Tibial nerve (tissue), 4 donors: ENCODE measurements at regions not wholly inside any gene's neighbourhood (a gene's known extent, or its start where the extent isn't known, plus 50 kb on each side); places are given as distances from the start of the nearest gene placed in this dataset.
"Not testable (repeated sequence)": the region's sequence is repeated elsewhere in the genome, so short reads cannot be mapped to it uniquely, and the experiment has no call there.

Experiments
- DNase-seq, 2 donors: peaks; one replicate each; pipeline ENCODE4 v3.0.0-alpha.2; 2019; ENCODE audit warnings: low spot score in 2 of 2
- H3K27ac ChIP-seq, 4 donors: fragments of 200-600 bp; sonication (generic) in 3 of 4; one replicate each; pipeline ENCODE4 v1.5.1; 2017 to 2019; ENCODE audit warnings: mild to moderate bottlenecking in 1 of 4
- H3K27me3 ChIP-seq, 2 donors: fragments of 200-600 bp; sonication (generic) in 1 of 2; one replicate each; pipeline versions ENCODE4 v1.5.1 to v1.6.0; 2017 to 2019
- H3K36me3 ChIP-seq, 3 donors: fragments of 200-600 bp; sonication (generic); one replicate each; pipeline ENCODE4 v1.5.1; 2018 to 2019
- H3K4me1 ChIP-seq, 4 donors: fragments of 200-600 bp; sonication (generic) in 3 of 4; one replicate each; pipeline ENCODE4 v1.5.1; 2017 to 2019
- H3K4me3 ChIP-seq, 4 donors: fragments of 200-600 bp; sonication (generic) in 3 of 4; one replicate each; pipeline ENCODE4 v1.5.1; 2017 to 2019; ENCODE audit warnings: mild to moderate bottlenecking in 1 of 4, moderate library complexity in 1 of 4
- H3K9me3 ChIP-seq, 4 donors: fragments of 200-600 bp; sonication (generic) in 3 of 4; one replicate each; pipeline ENCODE4 v1.5.1; 2017 to 2019
- CTCF ChIP-seq, 5 experiments: fragments of 200-600 bp in 3 of 5; fragments of 450-650 bp in 2 of 5; sonication (generic) in 3 of 5; IDR thresholded peaks; one replicate each; pipeline ENCODE4 v1.5.1; 2016 to 2019; ENCODE audit warnings: antibody characterized with exemption in 5 of 5, mild to moderate bottlenecking in 3 of 5, moderate library complexity in 2 of 5
- EP300 ChIP-seq, 2 donors: sonication (generic); formaldehyde crosslinking; IDR thresholded peaks; one replicate each; pipeline ENCODE4 v1.6.1; 2017; ENCODE audit warnings: antibody characterized with exemption in 2 of 2, mild to moderate bottlenecking in 1 of 2
- POLR2A ChIP-seq, 2 donors: fragments of 450-650 bp; IDR thresholded peaks; one replicate each; pipeline ENCODE4 v1.6.1; 2017; ENCODE audit warnings: antibody characterized with exemption in 2 of 2, mild to moderate bottlenecking in 2 of 2, moderate library complexity in 2 of 2
- WGBS, 2 donors: methylation state at CpG; one replicate each; pipeline ENCODE4 v1.1.5; 2018; 5-methylcytosine and 5-hydroxymethylcytosine counted together

GRCh38 chr2:95719473-95720060 lies 127.8 kb downstream of the TRIM43 start:
- no peak for TF ChIP-seq EP300 (IDR thresholded peaks at IDR 0.05)
- no peak for TF ChIP-seq CTCF (IDR thresholded peaks at IDR 0.05)
- TF ChIP-seq POLR2A (IDR thresholded peaks at IDR 0.05): no peak
- H3K27me3 ChIP-seq: no peaks in the 10 kb centered on the region
- WGBS, 2 donors: 87 to 92% methylated on average over 8 of the region's 8 CpGs
- DNase-seq: no peak
- no peak overlapping the region for H3K4me3 ChIP-seq
- H3K36me3 ChIP-seq: no peaks in the 10 kb centered on the region
- H3K4me1 ChIP-seq: no peaks in the 10 kb centered on the region
- H3K27ac ChIP-seq: no peak overlapping the region
- H3K9me3 ChIP-seq: no peaks in the 10 kb centered on the region

- Histone ChIP-seq H3K4me3 (no peak overlapping the region), H3K27ac (no peak overlapping the region), H3K27me3 (no peaks in the 10 kb centered on the region), H3K4me1 (no peaks in the 10 kb centered on the region), H3K36me3 (no peaks in the 10 kb centered on the region), H3K9me3 (no peaks in the 10 kb centered on the region)
- no peak for DNase-seq
- WGBS, 2 donors: 91 to 93% methylated on average over 8 of the region's 8 CpGs
- no peak for TF ChIP-seq POLR2A (IDR thresholded peaks at IDR 0.05)
Measured at GRCh38 chr2:95721726-95722125, 129.9 kb downstream of the TRIM43 start.

GRCh38 chr2:95722131-95722697 lies 130.4 kb downstream of the TRIM43 start:
- 76 to 85% methylated on average over 11 of the region's 11 CpGs for WGBS, 2 donors
- H3K27ac ChIP-seq: no peak overlapping the region
- DNase-seq: no peak
- no peaks in the 10 kb centered on the region for H3K4me1 ChIP-seq
- no peaks in the 10 kb centered on the region for H3K36me3 ChIP-seq
- no peak overlapping the region for H3K4me3 ChIP-seq
- no peaks in the 10 kb centered on the region for H3K27me3 ChIP-seq
- H3K9me3 ChIP-seq: no peaks in the 10 kb centered on the region
- TF ChIP-seq POLR2A (IDR thresholded peaks at IDR 0.05) (no peak), CTCF (IDR thresholded peaks at IDR 0.05) (no peak), EP300 (IDR thresholded peaks at IDR 0.05) (no peak)

- not testable (repeated sequence) for H3K27me3 ChIP-seq, H3K4me3 ChIP-seq, H3K27ac ChIP-seq, H3K9me3 ChIP-seq, H3K36me3 ChIP-seq, H3K4me1 ChIP-seq, DNase-seq
- 83 to 85% methylated on average over 4 of the region's 4 CpGs for WGBS, 2 donors
Measured at GRCh38 chr2:95723627-95724210, 131.9 kb downstream of the TRIM43 start.

GRCh38 chr2:95725191-95725590 lies 133.4 kb downstream of the TRIM43 start:
- not testable (repeated sequence) for H3K4me3 ChIP-seq, DNase-seq, H3K27ac ChIP-seq, H3K9me3 ChIP-seq, H3K27me3 ChIP-seq, H3K4me1 ChIP-seq, H3K36me3 ChIP-seq
- 50 to 53% methylated on average over 2 of the region's 2 CpGs for WGBS, 2 donors

GRCh38 chr2:95725677-95726076 lies 133.9 kb downstream of the TRIM43 start:
- H3K4me1 ChIP-seq, DNase-seq, H3K36me3 ChIP-seq, H3K27me3 ChIP-seq, H3K4me3 ChIP-seq, H3K9me3 ChIP-seq, H3K27ac ChIP-seq: not testable (repeated sequence)
- WGBS, 2 donors: 92 to 100% methylated on average over 1 of the region's 1 CpG

- not testable (repeated sequence) for H3K27me3 ChIP-seq, H3K4me3 ChIP-seq, DNase-seq, H3K36me3 ChIP-seq, H3K27ac ChIP-seq, H3K4me1 ChIP-seq, H3K9me3 ChIP-seq
- WGBS, 2 donors: 79 to 82% methylated on average over 5 of the region's 5 CpGs
Measured at GRCh38 chr2:95727420-95727819, 135.6 kb downstream of the TRIM43 start.
